ENCODE measurements at regions not wholly inside any gene's neighbourhood (a gene's known extent, or its start where the extent isn't known, plus 50 kb on each side); places are given as distances from the start of the nearest gene placed in this dataset.

- TF ChIP-seq CTCF (IDR thresholded peaks at IDR 0.05) (no peak), EP300 (IDR thresholded peaks at IDR 0.05) (no peak)
Measured at GRCh38 chr21:16169102-16169511, 439.3 kb downstream of the USP25 start.

All from suprapubic skin (tissue), 3 donors.